ENCODE measurements at regions not wholly inside any gene's neighbourhood (a gene's known extent, or its start where the extent isn't known, plus 50 kb on each side); places are given as distances from the start of the nearest gene placed in this dataset.

DNA sequence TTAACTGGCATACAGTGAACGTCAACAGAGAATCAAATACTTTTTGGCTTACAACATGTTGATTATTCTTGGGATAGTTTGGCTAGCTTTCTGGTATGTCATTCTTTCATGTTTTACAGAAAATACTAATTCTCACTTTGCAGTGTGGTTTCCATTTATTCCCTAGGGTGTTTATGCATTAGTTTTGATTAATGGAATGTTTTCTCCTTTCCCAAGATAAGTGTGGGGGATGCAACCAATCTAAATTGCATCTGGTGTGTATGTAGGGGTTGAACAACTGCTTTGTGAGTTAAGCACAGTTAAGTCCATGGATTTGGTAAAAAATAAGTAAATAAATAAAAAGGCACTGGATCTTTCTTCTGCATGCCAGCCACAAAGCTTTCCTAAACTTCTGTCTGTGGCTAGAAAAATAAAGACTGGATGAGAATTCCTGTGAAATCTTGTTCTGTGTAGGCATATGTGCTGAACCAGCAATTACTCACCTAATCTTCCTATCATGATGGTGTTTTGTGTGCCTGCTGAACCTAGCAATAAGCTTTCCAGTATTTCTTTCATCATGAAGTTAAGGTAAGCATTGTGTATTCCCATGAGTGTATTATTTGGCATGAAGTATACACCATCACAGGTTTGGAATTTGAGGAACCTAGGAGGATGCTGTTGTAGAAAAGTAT lies 50.6 kb upstream of the TENM3 start:
- ATAC-seq (no peak), DNase-seq (no peak)
- no peak overlapping the region for H3K4me3 ChIP-seq
- no peaks in the 10 kb centered on the region for H3K9me3 ChIP-seq
- no peaks in the 10 kb centered on the region for H3K4me1 ChIP-seq
- no peak for TF ChIP-seq POLR2A (IDR thresholded peaks at IDR 0.05)
- TF ChIP-seq, protein P1, sequence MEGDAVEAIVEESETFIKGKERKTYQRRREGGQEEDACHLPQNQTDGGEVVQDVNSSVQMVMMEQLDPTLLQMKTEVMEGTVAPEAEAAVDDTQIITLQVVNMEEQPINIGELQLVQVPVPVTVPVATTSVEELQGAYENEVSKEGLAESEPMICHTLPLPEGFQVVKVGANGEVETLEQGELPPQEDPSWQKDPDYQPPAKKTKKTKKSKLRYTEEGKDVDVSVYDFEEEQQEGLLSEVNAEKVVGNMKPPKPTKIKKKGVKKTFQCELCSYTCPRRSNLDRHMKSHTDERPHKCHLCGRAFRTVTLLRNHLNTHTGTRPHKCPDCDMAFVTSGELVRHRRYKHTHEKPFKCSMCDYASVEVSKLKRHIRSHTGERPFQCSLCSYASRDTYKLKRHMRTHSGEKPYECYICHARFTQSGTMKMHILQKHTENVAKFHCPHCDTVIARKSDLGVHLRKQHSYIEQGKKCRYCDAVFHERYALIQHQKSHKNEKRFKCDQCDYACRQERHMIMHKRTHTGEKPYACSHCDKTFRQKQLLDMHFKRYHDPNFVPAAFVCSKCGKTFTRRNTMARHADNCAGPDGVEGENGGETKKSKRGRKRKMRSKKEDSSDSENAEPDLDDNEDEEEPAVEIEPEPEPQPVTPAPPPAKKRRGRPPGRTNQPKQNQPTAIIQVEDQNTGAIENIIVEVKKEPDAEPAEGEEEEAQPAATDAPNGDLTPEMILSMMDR (IDR thresholded peaks at IDR 0.05) = no peak
- H3K36me3 ChIP-seq = no peaks in the 10 kb centered on the region
- H3K27me3 ChIP-seq = no peaks in the 10 kb centered on the region
- H3K27ac ChIP-seq = no peak overlapping the region
- intact Hi-C loops (cut with DNase I) = no loop called here
- 48 to 71% (median 57%) methylated on average over 1 of the region's 1 CpG for WGBS, 4 donors

DNA sequence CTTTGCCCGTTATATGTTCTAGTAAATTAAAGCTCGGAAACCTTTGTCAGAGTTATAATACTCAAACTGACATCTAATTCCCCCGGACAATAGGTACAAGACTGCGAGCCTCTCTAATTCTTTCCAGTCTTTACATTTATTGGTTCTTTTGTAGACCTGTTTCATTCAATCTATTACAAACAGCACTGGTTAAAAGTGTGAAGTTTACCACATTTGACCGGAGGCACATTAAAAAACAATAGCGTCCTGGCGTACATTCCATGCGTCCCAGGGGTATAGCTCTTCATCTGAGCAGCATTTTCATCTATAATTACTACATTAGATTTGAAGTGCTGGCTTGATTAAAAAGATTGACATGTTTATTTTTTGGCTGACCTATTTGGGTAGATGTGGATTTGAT lies 49.9 kb upstream of the TENM3 start:
- no peak for ATAC-seq
- Histone ChIP-seq H3K36me3 (no peaks in the 10 kb centered on the region), H3K4me1 (no peaks in the 10 kb centered on the region), H3K27me3 (no peaks in the 10 kb centered on the region), H3K4me3 (no peak overlapping the region), H3K9me3 (no peaks in the 10 kb centered on the region), H3K27ac (no peak overlapping the region)
- WGBS, 4 donors = 87 to 93% (median 88%) methylated on average over 8 of the region's 8 CpGs
- DNase-seq = no peak
- TF ChIP-seq, protein P1 (IDR thresholded peaks at IDR 0.05) = no peak
- TF ChIP-seq POLR2A (IDR thresholded peaks at IDR 0.05) = no peak
- intact Hi-C loops (cut with DNase I) = no loop called here

MicroRNAs in the stretch of these regions (microRNA counts, 767-probe panel; counts per million panel counts)
- microRNA hsa-miR-1305 = 0 to 71.6 counts per million in 2 donors

Small RNAs in the stretch of these regions (microRNA-seq; reads per million reads assigned to microRNA genes)
- gene MIR1305 = 0 to 0.77 (median 0.22) reads per million in 4 donors

All from heart left ventricle (tissue), 16 donors.